ENCODE measurements at regions not wholly inside any gene's neighbourhood (a gene's known extent, or its start where the extent isn't known, plus 50 kb on each side); places are given as distances from the start of the nearest gene placed in this dataset.

GRCh38 chr5:53425687-53426511 is 54.5 kb upstream of the FST start:
- TF ChIP-seq TAF1 (IDR thresholded peaks at IDR 0.05; ENCODE audit: borderline replicate concordance, low read depth, low read length) (no peak), POLR2AphosphoS5 (IDR thresholded peaks at IDR 0.05; ENCODE audit: low read depth, low read length) (no peak), POLR2A (IDR thresholded peaks at IDR 0.05; ENCODE audit: low read depth, low read length) (no peak)
- no peak for DNase-seq (ENCODE audit: insufficient read length)
- FAIRE-seq: no peak

DNA sequence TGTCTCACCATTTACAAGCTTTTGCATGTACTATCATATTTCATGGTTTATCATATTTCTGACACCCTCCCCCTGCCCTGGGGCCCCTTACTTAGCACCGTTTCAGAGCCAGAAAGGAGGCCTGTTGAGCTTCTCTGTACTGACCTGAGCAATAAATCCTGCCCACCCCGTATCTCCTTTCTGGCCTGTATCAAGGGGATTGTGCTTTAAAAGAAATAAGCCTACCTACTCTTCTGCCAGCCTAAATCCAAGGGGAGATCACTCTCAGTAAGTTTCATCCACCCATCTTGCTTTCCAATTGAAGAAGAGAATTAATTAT is 54.0 kb upstream of the FST start:
- DNase-seq (ENCODE audit: insufficient read length) (no peak), FAIRE-seq (no peak)
- no peak for TF ChIP-seq TAF1 (IDR thresholded peaks at IDR 0.05; ENCODE audit: borderline replicate concordance, low read depth, low read length)
- no peak for TF ChIP-seq POLR2AphosphoS5 (IDR thresholded peaks at IDR 0.05; ENCODE audit: low read depth, low read length)
- TF ChIP-seq POLR2A (IDR thresholded peaks at IDR 0.05; ENCODE audit: low read depth, low read length): no peak

- no peak for FAIRE-seq
- TF ChIP-seq POLR2AphosphoS5 (IDR thresholded peaks at IDR 0.05; ENCODE audit: low read depth, low read length): no peak
- no peak for TF ChIP-seq POLR2A (IDR thresholded peaks at IDR 0.05; ENCODE audit: low read depth, low read length)
- TF ChIP-seq TAF1 (IDR thresholded peaks at IDR 0.05; ENCODE audit: borderline replicate concordance, low read depth, low read length): no peak
- no peak for DNase-seq (ENCODE audit: insufficient read length)
These were observed 53.6 kb upstream of the FST start for GRCh38 chr5:53426878-53427277.

DNA sequence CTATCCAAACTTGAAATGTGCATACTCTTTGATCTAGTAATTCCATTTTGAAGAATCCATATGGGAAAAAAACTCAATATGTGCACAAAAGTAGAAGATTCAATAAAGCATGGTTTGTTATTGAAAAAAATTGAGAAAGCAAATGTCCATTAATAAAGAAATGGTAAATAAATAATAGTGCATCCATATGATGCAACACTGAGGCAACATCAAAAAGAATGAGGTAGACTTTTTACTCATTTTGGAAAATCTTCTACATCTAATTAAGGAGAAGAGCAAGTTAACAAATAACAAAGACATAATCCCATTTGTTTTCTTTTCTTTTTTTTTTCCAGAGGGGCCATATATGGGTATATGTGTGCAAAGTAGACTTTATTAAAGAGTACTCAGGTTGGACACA is 52.5 kb upstream of the FST start:
- TF ChIP-seq TAF1 (IDR thresholded peaks at IDR 0.05; ENCODE audit: borderline replicate concordance, low read depth, low read length) (no peak), POLR2AphosphoS5 (IDR thresholded peaks at IDR 0.05; ENCODE audit: low read depth, low read length) (no peak), POLR2A (IDR thresholded peaks at IDR 0.05; ENCODE audit: low read depth, low read length) (no peak)
- DNase-seq (ENCODE audit: insufficient read length) (no peak), FAIRE-seq (no peak)

DNA sequence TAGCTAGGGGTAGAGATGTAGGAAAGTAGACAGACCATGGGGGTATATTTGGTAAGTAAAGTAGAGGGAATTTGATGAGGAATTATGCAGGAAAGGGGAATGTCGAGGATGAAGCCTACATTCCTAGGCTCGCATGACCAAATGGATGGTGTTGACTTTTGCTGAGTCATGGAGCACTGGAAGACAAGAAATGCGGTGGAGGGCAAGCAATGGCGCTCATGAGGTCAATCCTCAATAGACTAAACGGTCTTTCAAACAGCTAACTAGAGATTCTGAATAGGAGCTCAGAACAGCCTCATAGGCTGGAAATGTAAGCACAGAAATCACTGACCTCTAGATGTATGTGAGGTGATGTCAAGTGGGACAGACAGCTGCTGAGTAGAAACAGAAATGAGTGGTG is 50.7 kb upstream of the FST start:
- TF ChIP-seq TAF1 (IDR thresholded peaks at IDR 0.05; ENCODE audit: borderline replicate concordance, low read depth, low read length): no peak
- FAIRE-seq (no peak), DNase-seq (ENCODE audit: insufficient read length) (no peak)

DNA sequence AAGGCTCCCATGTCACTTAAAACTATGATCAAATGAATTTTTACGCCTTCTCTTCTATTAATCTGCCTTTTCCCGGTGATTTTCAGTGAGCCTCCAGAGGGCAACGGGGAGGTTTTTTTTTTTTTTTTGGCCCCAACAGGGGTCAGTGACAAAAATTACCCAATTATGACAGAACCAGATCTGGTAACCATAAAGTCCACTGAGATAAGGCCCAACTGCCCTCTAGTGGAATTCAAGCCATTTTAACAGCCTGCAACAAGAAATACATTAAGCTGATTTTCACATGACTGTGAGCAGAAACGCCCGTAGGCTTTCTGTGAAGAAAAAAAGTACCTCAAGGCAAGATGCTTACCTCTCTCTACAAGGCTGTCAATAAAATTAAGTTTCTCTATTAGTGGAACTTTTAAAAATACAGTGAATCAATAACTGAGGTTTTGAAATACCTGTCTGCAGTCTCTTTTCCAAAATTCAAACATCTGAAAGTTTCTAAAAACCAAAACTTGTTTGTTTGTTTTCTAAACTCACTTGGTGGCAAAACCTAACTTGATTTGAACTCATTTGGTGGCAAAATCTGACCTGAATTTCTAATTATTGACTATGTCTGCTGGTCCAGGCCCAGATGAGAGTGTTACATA is 49.7 kb upstream of the FST start:
- DNase-seq (ENCODE audit: insufficient read length): no peak
- TF ChIP-seq TAF1 (IDR thresholded peaks at IDR 0.05; ENCODE audit: borderline replicate concordance, low read depth, low read length): no peak
- no peak for FAIRE-seq
